Hypothalamus (tissue), 51 donors: ENCODE measurements at regions not wholly inside any gene's neighbourhood (a gene's known extent, or its start where the extent isn't known, plus 50 kb on each side); places are given as distances from the start of the nearest gene placed in this dataset.
"Not testable (repeated sequence)": the region's sequence is repeated elsewhere in the genome, so short reads cannot be mapped to it uniquely, and the experiment has no call there.

Experiments used
- DNase-seq, 51 donors: peaks; one replicate each; lab custom pipeline; 2025; lab: John Stamatoyannopoulos, UW

DNA sequence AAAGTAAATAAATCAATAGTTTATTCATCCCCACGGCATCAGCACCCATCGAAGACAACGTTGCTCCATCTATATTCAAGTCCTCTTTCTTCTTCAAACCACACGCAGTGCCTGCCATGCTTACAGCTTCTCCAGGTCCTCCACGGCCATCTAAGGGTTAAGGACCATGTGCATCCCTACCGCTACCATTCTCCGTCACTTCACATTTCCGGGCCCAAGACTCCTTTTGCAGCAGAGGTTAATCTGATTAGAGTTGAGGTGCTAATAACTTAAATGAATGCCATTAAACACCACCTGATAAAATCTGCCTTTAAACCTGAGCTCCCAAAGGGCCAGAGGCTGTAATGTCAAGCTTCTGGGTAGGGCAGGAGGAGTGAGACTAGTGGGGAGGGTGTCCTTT lies 79.7 kb upstream of the CCND2 start:
- DNase-seq, result no peak

DNA sequence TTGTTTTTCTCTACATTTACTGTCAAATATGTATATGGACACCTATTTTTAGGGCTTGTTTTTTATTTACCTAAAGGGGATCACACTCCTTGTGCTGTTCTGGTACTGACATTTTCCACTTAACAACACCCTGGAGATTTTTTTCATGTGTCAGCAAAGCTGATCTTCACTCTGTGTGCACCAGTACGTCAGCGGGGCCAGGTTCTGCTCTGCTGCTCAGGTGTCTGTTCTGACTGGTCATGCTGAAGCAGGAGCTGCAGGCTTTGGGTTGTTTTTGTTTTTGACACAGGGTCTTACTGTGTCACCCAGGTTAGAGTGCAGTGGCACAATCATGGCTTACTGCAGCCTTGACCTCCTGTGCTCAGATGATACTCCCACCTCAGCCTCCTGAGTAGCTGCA lies 81.9 kb upstream of the CCND2 start:
- DNase-seq, result no peak

DNA sequence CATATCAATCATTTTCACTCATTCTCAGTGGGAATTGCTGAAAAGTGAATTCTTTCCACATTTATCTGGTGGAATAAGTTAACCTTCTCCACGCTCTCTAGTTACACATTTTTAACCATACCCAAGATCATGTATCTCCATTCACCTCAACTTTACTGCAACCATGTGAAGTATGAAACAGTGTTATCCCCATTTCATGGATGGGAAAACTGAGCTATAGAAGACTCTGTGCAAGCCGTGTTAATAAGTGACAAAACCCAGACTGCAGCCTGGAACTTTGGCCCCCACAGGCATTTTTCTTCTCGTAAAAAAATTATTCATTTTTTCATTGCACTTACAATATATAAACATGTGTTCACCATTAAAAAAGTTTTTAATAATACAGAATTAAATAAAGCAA lies 82.4 kb upstream of the CCND2 start:
- DNase-seq, result no peak

DNA sequence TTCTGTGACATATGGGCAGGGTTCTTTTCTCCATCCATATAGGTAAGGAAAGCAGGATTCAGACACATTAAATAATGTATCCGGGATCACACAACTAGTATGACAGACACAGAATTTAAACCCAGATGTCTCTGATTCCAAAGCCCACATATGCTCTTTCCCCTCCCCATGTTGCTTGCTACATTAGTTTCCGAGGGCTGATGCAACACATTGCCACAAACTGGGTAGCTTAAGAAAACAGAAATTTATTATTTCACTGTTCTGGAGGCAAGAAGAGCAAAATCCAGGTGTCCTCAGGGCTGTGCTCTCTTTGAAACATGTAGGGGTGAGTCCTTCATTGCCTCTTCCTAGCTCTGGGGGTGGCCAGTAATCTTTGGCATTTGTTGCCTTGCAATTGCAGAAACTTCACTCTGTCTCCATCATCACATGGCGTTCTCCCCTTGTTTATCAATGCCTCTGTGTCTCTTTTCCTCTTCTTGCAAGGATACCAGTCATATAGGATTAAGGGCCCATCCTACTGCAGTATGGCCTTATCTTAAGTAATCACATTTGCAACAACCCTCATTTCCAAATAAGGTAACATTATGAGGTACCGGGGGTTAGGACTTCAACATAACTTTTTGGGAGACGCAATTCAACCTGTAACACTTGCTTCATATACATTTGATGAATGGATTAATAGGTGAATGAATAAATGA lies 83.0 kb upstream of the CCND2 start:
- no peak for DNase-seq

DNA sequence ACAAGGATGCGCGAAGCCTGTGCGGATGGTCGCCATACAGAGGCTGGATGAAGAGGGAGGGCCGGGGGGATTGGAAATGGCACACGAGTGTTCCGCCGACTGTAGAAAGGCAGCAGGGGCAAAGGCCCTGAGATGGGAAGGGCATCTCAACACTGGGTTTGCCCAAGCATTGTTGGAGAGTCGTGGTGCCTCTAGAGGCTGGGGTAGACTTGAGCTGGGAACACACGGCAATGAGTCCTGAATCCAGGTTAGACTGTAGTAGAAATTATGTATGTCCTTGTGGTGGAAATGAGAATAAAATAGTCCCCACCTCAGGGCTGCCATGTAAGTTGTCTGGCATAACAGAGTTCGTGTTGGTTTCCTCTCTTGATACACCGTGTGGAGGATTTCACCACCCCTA lies 83.8 kb upstream of the CCND2 start:
- no peak for DNase-seq

DNA sequence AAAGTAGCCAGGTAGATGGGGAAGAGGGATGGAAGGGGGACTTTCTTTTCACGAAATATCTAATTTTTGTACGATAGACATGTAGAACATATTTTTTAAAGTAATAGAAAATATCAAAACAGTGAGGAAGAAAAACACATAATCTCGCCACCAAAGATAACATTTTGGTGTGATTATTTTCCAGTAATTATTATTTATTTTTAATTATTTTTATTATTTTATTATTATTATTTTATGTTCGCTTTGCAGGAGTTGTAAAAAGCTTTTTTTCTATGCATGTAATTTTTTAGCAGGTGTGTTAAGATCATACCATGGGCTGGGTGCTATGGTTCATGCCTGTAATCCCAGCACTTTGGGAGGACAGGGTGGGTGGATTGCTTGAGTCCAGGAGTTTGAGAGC lies 85.6 kb upstream of the CCND2 start:
- DNase-seq, result no peak

DNA sequence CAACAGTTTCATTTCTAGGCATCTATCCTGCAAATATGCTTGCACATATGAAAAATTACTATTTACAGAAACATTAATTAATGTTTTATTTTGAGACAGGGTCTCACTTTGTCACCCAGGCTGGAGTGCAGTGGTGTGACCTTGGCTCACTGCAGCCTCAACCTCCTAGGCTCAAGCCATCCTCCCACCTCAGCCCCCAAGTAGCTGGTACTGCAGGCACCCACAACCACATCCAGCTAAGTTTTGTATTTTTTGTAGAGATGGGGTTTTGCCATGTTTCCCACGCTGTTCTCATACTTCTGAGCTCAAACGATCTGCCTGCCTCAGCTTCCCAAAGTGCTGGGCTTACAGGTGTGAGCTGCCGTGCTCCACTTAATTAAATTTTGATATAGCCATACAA lies 86.2 kb upstream of the CCND2 start:
- not testable (repeated sequence) for DNase-seq

DNA sequence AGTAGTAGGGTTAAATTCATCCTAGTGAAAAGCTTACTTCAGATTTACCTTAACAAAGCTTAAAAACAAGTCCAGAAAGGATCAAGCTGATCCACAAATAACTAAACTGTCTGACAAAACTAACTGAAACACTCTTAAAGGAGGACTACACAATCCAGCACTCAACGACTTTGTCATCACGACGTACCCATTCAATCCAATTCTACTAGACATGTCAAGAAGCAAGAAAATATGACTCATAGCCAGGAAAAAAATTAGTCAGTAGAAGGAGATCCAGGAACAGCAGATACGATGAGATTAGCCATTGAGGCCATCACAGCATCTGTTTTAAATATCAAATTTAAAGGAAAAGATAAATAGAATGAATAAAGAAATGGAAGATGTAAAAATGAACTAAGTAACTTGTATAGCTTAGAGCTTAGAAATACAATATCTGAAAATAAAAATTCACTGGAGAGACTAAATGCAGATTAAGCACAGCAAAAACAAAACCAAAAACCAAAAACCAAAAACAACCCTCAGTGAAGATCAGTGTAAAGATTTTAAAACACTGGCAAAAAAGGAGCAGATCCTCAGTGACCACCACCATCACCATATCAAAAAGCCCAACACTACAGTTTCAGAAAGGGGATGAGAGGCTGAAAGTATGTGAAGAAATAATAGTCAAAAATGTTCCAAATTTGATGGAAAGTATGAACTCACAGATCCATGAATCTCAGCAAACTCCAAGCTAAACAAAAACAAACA lies 95.0 kb upstream of the CCND2 start:
- DNase-seq, result no peak

DNA sequence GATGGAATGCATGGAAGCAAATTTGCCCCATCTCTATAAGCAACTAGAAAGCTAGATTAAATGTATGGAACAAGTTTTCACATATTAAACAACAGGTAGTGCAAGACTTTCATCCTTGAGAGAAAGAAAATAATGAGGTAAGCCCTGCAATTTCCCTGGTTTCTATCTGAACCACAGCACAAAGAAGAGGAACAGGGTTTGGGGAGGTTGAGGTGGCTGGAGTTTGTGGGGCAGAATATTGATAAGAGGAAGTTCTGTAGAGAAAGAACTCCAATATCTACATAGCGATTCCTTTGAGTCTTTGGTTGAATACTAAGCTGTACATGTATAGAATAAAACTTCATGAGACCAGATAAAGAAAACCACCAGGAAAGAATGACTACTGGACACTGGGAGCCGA lies 96.3 kb upstream of the CCND2 start:
- DNase-seq, result no peak

DNA sequence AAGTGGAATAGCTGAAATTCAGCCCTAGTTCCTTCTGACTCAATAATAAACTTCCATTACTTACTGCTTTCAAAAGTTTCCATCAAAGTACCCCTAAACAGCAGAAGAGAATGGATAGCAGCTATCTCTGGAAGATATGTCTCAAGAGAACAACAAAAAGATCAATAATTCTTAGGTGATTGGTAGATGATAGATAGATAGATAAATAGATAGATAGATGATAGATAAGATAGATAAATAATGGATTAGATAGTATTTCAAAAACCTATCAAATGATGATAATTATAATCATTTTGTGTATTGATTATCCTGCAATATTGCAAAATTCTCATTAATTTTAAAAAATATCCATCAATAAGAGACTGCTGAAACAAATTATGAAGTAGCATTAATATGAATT lies 97.4 kb upstream of the CCND2 start:
- no peak for DNase-seq

DNA sequence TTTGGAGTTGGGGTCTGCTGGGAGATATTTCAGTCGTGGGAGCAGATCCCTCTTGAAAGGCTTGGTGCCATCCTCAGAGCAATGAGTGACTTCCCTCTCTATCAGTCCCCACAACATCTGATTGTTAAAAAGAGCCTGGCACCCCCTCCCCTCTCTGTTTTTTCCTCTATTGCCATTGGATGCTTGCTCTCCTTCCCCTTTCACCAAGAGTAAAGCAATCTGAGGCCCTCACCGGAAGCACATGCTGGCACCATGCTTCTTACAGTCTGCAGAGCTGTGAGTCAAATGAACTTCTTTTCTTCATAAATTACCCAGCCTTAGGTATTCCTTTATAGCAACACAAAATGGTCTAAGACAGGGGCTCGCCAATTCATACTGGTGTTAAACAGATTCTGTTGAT lies 99.1 kb upstream of the CCND2 start:
- peak in 17 of 51 donors; percentile 1 to 40 (median 8) for DNase-seq

DNA sequence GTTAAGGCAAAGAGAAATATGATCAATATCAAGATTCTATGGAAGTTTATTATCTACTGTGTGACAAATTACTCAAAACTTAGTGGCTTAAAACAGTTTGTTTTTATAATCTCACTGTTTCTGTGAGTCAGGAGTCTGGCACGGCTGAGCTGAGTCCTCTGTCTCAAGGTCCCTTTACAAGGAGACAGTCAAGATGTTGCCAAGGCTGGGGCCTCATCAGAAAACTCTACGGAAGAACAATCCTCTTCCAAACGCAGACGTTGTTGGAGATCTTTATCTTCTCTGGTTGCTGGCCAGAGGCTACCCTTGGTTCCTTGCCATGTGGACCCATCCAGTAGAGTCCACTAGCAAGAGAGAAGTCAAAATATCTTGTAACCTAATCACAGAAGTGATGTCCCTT lies 100.6 kb upstream of the CCND2 start:
- no peak for DNase-seq

DNA sequence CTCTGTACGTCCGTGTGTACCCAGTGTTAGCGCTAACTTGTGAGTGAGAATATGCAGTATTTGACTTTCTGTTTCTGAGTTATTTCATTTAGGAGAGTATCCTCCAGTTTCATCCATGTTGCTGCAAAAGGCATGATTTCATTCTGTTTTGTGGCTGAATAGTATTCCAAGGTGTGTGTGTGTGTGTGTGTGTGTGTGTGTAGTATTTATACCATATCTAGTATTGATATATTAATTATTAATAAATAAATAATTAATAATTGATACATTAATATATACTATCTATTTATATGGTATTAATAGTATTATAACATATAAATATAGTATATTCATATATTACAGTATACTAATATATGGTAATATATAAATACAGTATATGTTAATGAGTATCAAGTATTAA lies 101.8 kb upstream of the CCND2 start:
- DNase-seq, result no peak

DNA sequence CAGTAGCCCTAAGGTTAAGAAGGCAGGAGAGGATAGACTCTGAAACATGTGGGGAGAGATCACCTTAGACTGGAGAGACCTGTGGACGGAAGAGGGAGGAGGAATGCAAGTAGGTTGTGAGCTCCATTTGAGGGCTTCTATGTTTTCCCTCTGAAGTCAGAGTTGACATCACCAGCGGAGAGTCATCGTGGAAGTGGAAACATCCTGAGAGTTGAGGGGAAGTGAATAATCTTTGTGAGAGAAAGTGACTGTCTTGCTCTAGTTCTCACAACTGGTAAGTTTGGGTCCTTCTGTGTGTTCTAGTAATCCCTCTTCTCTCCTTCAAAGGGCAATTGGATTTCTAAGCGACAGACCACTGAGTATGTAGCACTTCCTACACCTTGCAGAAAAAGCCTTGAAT lies 103.6 kb upstream of the CCND2 start:
- no peak for DNase-seq

DNA sequence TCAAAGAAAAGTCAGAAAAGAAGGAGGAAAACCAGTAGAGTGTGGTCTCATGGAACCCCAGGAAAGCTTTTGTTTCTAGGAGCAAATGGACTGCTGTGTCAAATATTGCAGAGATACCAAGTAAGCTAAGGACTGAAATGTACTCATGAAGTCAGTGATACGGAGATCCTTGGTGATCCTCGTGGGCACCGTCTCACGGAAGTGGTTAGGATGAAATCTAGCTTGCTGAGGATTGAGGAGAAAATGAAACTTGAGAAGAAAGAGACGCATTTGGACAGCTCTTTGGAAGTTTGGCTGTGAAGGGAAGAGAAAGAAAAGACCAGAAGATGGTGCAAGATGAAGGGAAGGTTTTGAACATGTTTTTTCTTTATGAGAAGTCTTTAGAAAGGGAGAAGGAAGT lies 104.0 kb upstream of the CCND2 start:
- no peak for DNase-seq

DNA sequence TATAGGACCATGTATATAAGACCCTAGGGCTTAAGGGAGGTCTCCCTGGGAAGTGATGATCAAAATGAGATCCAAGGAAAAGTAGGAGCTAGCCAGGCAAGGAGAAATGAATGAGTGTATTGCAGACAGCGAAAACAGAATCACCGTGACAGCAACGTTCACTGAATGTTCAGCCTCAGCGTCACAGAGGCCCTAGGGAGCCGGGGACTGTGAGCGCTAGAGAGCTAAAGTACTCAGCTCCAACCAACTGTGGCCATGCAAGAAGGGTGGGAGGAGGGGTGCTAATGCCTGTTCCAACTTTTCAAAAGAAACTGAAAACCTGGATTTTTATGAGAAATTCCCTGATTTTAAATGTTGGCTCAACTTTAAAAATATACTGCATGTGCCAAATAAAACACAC lies 105.5 kb upstream of the CCND2 start:
- no peak for DNase-seq

DNA sequence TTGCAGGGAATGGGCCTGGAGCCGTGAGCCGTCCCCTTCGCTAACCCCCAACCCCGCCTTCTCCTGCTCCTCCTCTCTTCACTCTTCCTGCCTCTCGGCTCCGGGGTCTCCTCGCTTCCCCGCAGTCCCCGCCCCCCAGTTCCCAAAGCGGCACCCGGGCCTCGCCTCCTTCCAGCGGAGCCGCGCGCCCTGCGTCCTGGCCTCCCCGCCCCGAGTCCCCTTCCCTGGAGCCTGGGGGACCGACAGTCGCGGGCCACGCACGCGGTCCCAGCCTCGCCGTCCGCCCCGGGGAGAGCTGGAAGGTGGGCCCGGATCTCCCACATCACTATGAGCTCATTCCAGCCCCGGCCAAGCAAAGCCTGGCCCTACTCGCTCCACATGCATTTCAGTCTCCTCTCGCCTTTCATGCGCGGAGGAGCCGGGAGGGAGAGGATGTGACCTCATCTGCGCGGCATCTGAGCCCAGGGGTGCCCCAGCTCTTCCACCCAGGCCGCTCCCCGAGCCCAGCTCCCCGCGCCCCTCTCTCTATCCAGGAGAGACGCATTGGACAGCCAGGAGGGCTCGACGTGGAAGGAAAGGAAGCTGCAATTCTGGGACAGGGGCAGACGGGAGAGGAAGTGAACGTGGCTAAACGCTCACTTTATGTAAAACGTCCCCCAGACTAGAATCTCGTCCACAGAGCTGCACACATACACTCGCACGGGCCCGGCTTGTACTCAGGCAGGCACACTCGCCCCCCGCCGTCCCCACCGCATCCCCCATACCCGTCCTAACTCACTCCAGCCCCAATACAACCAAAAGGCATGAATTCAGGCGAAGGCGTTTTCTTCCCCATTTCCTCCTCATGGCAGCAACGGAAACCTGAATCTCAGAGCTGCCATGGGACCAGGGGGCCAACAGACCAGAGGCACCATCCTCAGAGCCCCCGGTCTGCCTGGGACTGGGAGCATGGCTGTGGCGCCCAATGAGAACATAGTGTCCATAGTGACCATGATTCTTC lies 108.7 kb upstream of the CCND2 start:
- DNase-seq, result peak in 19 of 51 donors; percentile 3 to 57 (median 23)

DNA sequence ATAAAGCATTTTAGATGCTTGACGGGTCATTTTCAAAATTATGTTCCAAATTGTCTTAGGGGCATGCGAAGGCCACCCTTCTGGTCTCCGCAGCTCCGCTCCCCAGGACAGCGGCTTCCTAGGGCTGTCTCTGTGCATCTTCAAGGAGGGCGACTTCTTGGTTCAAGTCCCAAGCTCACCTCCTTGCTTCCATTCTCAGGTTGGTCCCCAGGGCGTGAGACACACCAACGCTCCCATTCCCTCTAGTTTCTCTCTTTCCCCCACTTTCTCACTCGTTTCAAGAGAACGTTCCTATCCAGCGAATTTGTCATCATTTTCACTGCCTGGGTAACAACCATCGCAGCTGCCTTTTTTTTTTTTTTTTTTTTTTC lies 109.4 kb upstream of the CCND2 start:
- DNase-seq, result no peak

DNA sequence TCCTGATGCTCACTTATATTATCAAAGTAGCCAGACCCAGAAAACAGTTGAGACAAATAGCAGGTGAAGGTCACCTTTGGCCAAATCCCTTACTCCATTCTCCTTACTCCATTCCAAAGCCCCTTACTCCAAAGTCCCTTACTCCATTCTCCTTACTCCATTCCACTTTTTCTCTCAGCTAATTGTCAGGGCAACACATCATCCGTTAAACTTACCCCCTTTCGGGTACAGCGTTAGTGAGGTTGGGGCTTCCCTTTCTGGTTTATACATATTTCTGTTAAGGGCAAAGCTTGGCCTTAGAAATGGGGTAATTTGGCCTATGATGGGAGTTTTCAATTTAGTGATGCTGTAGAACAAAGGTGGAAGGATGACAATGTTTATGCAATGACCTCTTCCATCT lies 111.8 kb upstream of the CCND2 start:
- DNase-seq, result no peak

DNA sequence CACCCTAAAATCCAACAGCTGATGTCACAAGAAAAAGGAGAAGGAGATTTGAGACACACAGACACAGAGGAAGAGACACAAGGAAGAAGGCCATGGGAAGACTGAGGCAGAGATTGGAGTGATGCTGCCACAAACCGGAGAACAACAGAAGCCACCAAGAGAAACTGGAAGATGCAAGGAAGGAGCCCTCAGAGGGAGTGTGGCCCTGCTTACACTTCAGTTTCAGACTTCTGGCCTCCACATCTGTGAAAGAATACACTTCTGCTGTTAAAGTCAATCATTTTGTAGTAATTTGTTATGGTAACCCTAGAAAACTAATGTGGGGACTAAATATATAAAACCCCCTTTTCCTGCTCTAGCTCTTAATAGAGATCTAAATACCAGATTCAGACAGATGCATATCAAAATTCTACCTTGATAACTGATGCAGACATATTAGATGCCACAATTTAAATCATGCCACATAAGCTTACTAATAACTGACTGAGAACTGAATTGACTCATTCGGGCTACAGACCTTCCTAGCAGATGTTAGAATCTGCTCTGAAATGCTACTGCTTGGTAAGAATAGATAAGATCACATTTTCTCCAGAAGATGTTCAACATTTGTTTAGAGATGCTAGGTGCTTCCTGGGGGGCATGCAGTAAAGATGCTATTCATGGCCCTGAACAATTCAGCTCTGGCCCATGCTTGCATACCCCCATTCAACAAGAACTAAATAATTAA lies 113.1 kb upstream of the CCND2 start:
- no peak for DNase-seq

DNA sequence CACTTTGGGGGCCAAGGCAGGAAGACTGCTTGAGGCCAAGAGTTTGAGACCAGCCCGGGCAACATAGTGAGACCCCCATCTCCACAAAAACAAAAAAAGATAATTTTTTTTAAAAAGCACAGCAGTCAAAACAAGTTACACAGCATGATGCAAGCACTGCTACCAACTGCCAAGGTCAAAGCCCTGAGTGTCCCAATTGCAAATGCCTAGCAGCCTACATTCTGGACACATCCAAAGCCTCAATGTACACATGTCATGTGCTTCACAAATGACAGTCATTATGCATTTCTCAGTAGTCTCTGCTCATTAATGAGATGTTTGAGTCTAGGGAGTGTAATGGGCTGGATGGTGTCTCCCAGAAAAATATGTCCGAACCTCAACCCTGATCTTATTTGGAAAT lies 113.7 kb upstream of the CCND2 start:
- no peak for DNase-seq
